GM12892 (cell line): ENCODE measurements at regions not wholly inside any gene's neighbourhood (a gene's known extent, or its start where the extent isn't known, plus 50 kb on each side); places are given as distances from the start of the nearest gene placed in this dataset.

Source experiments
- DNase-seq: peaks from one replicate; pipeline ENCODE4 v3.0.0; 2011; ENCODE audit not compliant: insufficient read length
- FAIRE-seq: peaks from 2 replicates; lab custom pipeline; 2011; peaks lifted over from hg19 to GRCh38; lab: Jason Lieb, UNC
- POLR2A ChIP-seq: IDR thresholded peaks from 2 replicates; pipeline ENCODE4 v1.6.1; 2011; ENCODE audit warnings: low read depth, low read length, control low read depth
- POLR2AphosphoS5 ChIP-seq: IDR thresholded peaks from 2 replicates; pipeline ENCODE4 v1.6.1; 2011; ENCODE audit warnings: low read depth, low read length, control low read depth
- TAF1 ChIP-seq: IDR thresholded peaks from 2 replicates; pipeline ENCODE4 v1.6.1; 2011; ENCODE audit warnings: low read depth, mild to moderate bottlenecking, control low read depth, low read length, borderline replicate concordance

DNA sequence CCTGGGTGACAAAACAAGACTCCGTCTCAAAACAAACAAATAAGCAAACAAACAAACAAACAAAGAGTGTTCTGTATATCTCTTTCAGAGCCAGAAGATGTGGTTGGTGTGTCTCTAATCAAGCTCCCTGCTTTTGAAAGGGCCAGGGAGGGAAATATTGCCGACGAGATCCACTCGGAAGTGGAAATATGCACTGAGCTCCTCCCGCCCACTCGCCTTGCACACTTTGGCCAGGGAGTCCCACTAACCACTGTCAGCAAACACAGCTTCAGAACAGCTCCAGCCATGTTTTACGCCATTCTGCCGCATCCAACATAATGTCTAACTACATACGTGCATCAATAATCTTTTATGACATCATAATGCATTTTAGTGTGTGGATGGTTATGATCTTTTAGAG is 155.5 kb upstream of the VSTM2B start:
- FAIRE-seq (no peak), DNase-seq (no peak)
- TF ChIP-seq POLR2A = no peak
- no peak for TF ChIP-seq POLR2AphosphoS5
- TF ChIP-seq TAF1 = no peak

DNA sequence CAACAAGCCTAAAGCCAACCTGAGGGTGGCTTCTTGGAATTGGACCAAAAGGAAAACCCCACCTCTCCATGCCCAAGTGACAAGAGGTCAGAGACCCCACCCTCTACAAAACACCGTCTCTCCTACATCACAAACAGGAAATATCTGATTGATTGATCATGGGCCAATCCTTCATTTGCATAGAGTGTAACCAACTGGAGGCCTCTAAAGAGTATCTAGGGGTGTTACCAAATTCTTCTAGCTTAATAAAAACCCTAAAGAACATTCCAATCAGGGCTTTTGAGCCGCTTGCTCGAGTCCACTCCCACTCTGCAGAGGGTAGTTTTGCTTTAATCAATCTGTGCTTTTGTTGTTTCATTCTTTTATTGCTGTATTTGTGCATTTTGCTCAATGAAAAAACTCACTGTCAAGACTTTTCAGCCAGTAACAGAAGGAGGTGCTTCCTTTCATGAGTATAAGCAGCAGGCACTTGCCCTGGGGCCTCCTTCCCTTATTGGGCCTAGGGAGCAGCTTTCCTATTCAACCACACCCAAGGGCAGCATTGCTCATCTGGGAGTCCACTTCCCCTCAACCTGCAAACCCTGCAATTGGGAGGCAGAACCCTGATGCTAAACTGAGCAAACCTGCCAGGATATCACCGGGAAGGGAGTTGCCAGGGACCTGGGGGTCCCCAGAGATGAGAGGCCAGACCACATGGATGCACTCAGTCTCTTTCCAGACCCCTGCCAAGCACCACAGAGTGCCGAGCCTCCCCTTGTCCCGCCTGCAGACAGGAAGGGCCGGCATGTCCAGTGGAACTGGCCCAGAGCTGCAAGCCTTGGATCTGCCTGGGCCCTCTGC is 154.3 kb upstream of the VSTM2B start:
- no peak for DNase-seq
- TF ChIP-seq POLR2AphosphoS5 = no peak
- no peak for TF ChIP-seq TAF1
- no peak for TF ChIP-seq POLR2A
- FAIRE-seq = no peak

DNA sequence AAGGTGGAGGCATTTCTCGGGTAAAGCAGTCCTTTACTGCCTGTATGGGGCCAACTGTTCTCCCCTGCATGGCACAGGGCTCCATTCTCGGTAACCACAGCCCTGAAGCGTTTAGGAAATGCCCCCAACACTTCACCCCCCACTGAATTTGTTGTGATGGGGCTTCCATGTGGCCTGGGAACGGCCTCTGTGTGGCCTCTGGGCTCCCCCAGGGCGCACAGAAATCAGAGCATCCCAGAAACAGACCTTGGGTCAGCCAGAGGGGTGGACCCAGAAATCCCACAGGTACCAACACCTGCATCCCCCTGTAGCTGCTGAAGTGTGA is 153.7 kb upstream of the VSTM2B start:
- DNase-seq (no peak), FAIRE-seq (no peak)
- no peak for TF ChIP-seq TAF1
- no peak for TF ChIP-seq POLR2AphosphoS5
- TF ChIP-seq POLR2A = no peak

DNA sequence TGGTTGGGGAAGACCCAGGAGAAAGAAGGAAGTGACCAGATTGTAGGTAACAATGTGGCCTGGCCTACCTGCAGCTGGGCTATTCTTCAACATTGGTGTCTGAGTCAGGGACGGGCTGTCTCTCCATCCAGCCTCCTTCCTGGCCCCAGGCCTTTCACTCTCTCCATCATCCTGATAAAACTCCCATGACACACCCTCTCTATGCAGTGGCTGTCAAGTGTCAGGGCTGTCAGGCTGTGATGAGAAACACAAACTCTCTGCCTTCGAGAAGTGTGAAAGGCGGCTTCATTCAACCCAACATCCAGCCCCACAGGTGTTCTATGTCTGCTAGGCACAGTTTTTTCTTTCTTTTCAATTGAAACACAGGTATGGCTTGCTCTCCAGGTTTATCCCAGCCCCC is 153.3 kb upstream of the VSTM2B start:
- TF ChIP-seq POLR2A (no peak), POLR2AphosphoS5 (no peak), TAF1 (no peak)
- FAIRE-seq (no peak), DNase-seq (no peak)

DNA sequence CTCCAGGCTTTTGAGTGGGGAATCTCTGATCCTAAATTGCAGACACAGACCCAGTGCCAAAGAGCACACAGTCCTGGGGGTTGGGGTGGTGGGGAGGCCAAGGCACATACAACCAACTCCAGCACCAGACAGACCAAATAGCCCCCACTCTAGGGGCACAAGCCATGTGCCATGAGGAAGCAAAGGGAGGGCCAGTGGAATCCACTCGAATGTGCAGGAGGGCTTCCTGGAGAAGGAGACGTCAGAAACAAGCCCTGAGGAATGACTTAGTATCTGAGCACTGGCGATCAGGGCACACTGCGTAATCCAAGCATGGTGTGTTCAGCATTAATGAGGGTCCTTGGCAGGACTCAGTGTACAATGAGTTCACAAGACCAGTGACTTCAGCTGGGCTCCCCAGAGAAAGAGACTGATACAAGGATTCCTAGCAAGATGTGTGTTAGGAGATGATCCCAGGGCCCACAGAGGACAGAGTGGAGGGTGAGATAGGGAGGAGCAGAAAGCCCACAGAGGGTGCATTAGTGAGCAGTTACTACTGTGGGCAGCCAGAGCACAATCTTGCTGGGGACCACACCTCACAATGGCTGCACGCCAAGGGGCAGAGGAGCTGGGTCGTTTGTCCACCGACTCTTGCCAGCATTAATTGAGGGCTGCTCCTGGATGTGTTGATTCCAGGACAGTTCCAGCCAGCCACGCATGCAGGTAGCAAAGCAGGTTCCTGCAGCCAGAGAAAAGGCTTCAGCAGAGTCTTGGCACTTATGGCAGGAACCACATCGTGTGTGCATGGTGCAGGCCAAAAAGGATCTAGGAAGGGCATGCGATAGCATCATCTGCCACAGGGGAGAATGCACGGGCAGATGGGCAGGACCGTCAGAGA is 152.6 kb upstream of the VSTM2B start:
- TF ChIP-seq POLR2AphosphoS5 (no peak), POLR2A (no peak), TAF1 (no peak)
- DNase-seq = no peak
- FAIRE-seq = no peak

DNA sequence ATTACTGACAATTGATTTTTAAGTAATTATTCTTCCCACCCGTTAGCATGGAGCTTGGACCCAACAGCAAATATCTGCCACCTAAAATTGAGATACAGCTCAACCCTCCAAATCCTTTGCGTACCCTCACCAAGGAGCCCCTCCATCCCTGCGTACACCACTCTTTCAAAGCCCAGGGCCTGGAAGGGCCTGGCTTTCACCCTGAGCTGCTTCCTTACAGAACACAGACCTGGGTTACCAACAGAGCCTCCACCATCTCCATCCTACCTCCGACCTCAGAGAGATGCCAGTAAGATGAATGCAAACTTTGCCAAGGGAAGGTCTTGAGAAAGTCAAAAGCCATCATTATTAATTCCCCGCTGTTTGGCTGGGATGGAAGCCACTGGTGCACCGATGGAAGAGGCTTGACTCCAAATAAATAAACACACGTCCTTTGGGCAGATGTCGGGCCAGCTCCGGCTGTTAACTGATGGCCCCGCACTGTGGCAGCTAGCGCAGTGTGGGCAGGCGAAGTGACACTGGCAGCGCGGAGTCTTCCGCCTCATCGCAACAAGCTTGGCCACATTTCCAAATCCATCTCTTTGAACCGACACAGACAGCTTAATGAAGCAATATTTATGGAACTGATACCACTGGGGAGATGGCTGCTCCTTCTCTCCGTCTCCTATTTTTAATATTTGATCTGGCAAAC is 150.2 kb upstream of the VSTM2B start:
- TF ChIP-seq POLR2AphosphoS5 (no peak), TAF1 (no peak), POLR2A (no peak)
- FAIRE-seq (no peak), DNase-seq (no peak)

DNA sequence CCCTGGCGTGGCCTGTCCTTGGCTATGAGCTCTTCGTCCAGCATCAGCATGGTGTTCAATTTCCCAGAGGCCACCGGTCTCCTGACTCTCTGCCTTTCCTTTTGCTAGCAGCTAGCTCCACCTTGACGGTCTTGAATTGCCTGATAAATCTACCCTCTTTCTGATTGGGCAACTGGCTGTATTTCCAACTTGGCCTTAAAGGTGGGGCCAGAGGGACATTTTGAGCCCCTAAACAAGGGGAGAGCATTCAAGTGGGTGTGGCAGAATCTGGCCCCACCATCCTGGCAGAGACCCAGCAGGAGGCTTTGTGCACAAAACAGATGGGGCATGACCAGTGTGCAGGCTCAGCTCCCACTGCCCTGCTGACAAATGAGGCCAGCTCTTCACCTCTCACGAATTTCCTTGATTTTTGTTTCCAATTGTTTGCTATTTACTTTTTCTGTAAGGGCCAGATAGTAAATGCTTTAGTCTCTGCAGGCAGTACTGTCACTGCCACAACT is 148.9 kb upstream of the VSTM2B start:
- no peak for FAIRE-seq
- no peak for DNase-seq
- TF ChIP-seq POLR2AphosphoS5 (no peak), POLR2A (no peak), TAF1 (no peak)

DNA sequence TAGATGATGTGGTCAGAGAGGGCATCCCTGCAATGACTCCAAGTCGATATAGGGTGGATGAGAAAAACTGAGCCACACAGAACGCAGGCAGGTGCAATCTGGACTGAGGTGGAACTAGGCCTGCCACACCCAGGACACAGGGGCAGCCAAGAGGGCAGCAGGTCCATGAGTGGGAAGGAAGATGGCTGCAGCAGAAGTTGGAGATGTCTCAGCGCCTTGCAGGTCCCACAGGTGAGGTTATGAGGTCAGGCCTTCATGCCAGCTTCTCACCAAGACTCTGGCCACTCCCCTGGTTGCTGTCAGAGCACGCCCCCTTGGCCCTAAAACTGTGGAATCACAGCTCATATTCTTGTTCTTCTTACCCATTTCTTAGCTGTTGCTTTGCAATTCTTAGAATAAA is 147.7 kb upstream of the VSTM2B start:
- DNase-seq (no peak), FAIRE-seq (no peak)
- no peak for TF ChIP-seq POLR2AphosphoS5
- no peak for TF ChIP-seq TAF1
- TF ChIP-seq POLR2A = no peak

DNA sequence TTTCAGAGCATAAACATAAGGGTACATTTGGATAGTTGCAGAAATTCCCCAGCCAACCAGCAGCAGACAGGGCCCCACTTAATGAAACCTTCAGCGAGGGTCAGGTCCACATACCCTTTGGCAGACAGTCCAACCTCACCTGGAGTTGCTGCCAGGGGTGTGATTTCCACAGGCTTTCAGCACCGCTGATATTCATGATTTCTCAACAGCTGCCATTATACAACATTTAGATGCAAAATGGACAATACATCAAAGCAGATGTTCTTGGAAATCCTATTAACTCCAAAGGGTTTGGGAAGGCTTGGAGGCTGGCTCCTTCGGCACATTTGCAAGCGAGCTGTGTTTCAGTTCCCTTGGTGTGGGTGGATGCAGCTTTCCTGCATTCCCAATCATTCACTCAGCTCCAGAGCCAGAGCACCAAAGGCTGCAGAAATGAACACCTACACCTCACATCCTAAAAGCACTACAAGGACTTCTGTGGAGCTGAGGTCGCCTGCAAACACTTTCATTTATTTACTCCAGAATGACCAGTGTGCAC is 147.2 kb upstream of the VSTM2B start:
- FAIRE-seq = no peak
- no peak for TF ChIP-seq POLR2A
- TF ChIP-seq TAF1 = no peak
- no peak for TF ChIP-seq POLR2AphosphoS5
- no peak for DNase-seq

DNA sequence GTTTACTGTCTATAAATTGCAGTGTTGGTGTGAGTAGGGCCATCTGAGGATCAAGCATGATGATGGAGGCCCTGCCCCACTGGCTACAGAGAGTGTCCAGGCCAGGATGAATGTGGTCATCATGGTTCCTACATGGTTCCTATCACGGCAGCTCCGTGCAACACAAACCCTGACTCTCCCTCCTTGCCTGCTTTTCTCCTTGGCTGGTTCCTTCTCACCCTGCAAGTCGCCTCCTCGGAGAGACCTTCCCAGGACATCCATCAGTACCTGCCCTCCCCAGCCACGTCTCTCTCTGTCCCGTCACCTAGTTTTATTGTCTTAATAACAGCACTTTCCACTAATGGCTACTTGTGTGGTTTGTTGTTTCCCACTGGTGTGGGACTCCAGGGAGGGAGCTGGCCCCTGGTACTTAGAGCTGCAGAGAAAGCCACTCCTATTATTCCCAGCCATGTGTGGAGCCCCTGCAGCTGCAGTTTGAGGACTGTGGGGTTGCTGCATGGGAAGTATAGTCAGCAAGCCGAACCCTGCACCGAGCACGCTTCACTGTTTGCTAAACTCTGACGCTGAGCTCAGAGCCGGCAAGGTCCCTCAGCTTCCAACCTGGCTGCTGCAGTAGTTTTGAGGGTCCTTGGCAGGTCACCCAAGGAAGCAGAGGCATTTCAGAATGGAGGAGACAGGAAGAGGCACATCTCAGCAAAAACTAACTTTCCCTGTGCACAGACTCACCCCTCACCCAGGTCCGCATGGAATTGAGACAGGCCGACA is 146.4 kb upstream of the VSTM2B start:
- DNase-seq (no peak), FAIRE-seq (no peak)
- TF ChIP-seq POLR2AphosphoS5 = no peak
- no peak for TF ChIP-seq TAF1
- TF ChIP-seq POLR2A = no peak
